OCI-LY3 (cell line): ENCODE measurements at regions not wholly inside any gene's neighbourhood (a gene's known extent, or its start where the extent isn't known, plus 50 kb on each side); places are given as distances from the start of the nearest gene placed in this dataset.
"Not testable (repeated sequence)": the region's sequence is repeated elsewhere in the genome, so short reads cannot be mapped to it uniquely, and the experiment has no call there.

Experiments
- H2AFZ ChIP-seq: fragments of 200-600, 300-600 bp; shearing (Covaris generic); 2 replicates; pipeline ENCODE4 v1.6.0; 2014; ENCODE audit warnings: antibody characterized with exemption, low read depth, low read length
- H3K27ac ChIP-seq: fragments of 200-600, 300-600 bp; sonication (generic); 2 replicates; pipeline ENCODE4 v1.5.1; 2014; ENCODE audit warnings: mild to moderate bottlenecking, low read length, moderate library complexity, mixed read lengths
- H3K27me3 ChIP-seq: fragments of 200-600, 300-600 bp; sonication (generic); 2 replicates; pipeline ENCODE4 v1.6.1; 2014; ENCODE audit warnings: low read depth, low read length, mixed read lengths
- H3K36me3 ChIP-seq: fragments of 200-600, 300-600 bp; sonication (generic); replicated peaks from 2 replicates; pipeline ENCODE3; 2014; ENCODE audit warnings: low read depth, low read length, mixed read lengths
- H3K4me1 ChIP-seq: fragments of 300-600, 200-600 bp; sonication (generic); 2 replicates; pipeline ENCODE4 v1.6.1; 2014; ENCODE audit warnings: low read length, mixed read lengths
- H3K4me2 ChIP-seq: fragments of 200-600, 300-600 bp; sonication (generic); 2 replicates; pipeline ENCODE4 v1.6.1; 2014; ENCODE audit warnings: low read length, mixed read lengths
- H3K4me3 ChIP-seq: fragments of 300-600, 200-600 bp; sonication (generic); 2 replicates; pipeline ENCODE4 v1.5.1; 2014; ENCODE audit warnings: antibody characterized with exemption, mild to moderate bottlenecking, low read length, moderate library complexity
- H3K79me2 ChIP-seq: fragments of 300-600, 200-600 bp; shearing (Covaris generic); 2 replicates; pipeline ENCODE4 v1.6.1; 2014; ENCODE audit warnings: mild to moderate bottlenecking, low read length, mixed read lengths
- H3K9ac ChIP-seq: fragments of 300-600, 200-600 bp; shearing (Covaris generic); 2 replicates; pipeline ENCODE4 v1.6.0; 2014; ENCODE audit warnings: mild to moderate bottlenecking, low read length, moderate library complexity
- H3K9me3 ChIP-seq: fragments of 200-600, 300-600 bp; shearing (Covaris generic); 2 replicates; pipeline ENCODE4 v1.6.1; 2014; ENCODE audit warnings: low read length, mixed read lengths; ENCODE audit not compliant: insufficient read depth
- H4K20me1 ChIP-seq: fragments of 200-600, 300-600 bp; sonication (generic); 2 replicates; pipeline ENCODE4 v1.6.1; 2016; ENCODE audit warnings: low read length, mixed read lengths; ENCODE audit not compliant: insufficient read depth
- CTCF ChIP-seq: fragments of 200-600, 300-600 bp; sonication (generic); IDR thresholded peaks from 2 replicates; pipeline ENCODE4 v1.5.1; 2014; ENCODE audit warnings: antibody characterized with exemption, low read length, low read depth
- EZH2phosphoT487 ChIP-seq: fragments of 200-600 bp; shearing (Covaris generic); IDR thresholded peaks from 2 replicates; pipeline ENCODE4 v1.6.1; 2018; ENCODE audit warnings: antibody characterized with exemption, mixed run types, low read depth

GRCh38 chr1:83052865-83053264 is 946.1 kb downstream of the TTLL7 start:
- no peaks in the 10 kb centered on the region for H3K79me2 ChIP-seq
- TF ChIP-seq CTCF (no peak), EZH2phosphoT487 (no peak)
- H3K27me3 ChIP-seq: no peaks in the 10 kb centered on the region
- H2AFZ ChIP-seq: no peak overlapping the region
- no peak overlapping the region for H3K4me3 ChIP-seq
- no peak overlapping the region for H3K27ac ChIP-seq
- no peak overlapping the region for H3K4me2 ChIP-seq
- H3K9ac ChIP-seq: no peak overlapping the region
- H3K4me1 ChIP-seq: no peaks in the 10 kb centered on the region
- H4K20me1 ChIP-seq: no peaks in the 10 kb centered on the region
- no peaks in the 10 kb centered on the region for H3K9me3 ChIP-seq
- peaks cover 12% of the 10 kb centered on the region for H3K36me3 ChIP-seq

DNA sequence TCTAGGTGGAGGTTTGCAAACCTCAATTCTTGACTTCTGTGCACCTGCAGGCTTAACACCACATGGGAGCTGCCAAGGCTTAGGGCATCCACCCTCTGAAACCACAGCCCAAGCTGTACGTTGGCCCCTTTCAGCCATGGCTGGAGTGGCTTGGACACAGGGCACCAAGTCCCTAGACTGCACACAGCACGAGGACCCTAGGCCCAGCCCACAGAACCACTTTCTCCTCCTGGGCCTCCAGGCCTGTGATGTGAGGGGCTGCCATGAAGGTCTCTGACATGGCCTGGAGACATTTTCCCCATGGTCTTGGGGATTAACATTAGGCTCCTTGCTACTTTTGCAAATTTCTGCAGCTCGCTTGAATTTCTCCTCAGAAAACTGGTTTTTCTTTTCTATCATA is 947.9 kb downstream of the TTLL7 start:
- H2AFZ ChIP-seq, H3K4me1 ChIP-seq, H3K27me3 ChIP-seq, H3K9me3 ChIP-seq, H3K27ac ChIP-seq, H3K79me2 ChIP-seq, H3K4me3 ChIP-seq, H4K20me1 ChIP-seq, H3K4me2 ChIP-seq, H3K9ac ChIP-seq, H3K36me3 ChIP-seq: not testable (repeated sequence)

DNA sequence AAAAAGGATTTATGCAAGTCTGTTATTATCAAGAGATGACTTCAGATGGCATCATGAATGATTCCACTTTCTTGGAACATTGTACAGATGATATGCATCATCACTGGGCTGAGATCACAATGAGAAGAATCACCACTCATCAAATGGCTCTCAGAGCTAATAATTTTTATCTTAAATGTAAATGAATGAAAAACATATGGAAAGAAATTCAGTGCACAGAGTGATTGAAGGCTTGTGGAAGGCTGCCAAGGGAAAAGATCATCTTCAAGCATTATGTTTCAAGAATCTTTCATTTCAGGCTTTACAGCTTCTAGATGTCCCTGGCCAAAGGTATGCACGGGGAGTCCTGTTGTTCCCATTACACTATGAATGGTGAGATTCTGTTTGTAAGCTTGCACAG is 955.7 kb downstream of the TTLL7 start:
- no peak overlapping the region for H3K27ac ChIP-seq
- H3K4me3 ChIP-seq: no peak overlapping the region
- H3K27me3 ChIP-seq: no peaks in the 10 kb centered on the region
- H3K36me3 ChIP-seq: no peaks in the 10 kb centered on the region
- peaks cover 3% of the 10 kb centered on the region; the same call in 1 of the 2 replicates for H4K20me1 ChIP-seq
- no peak overlapping the region for H3K4me2 ChIP-seq
- no peak overlapping the region for H2AFZ ChIP-seq
- H3K4me1 ChIP-seq: no peaks in the 10 kb centered on the region
- no peak overlapping the region for H3K9ac ChIP-seq
- no peak for TF ChIP-seq CTCF
- no peak for TF ChIP-seq EZH2phosphoT487
- no peaks in the 10 kb centered on the region for H3K9me3 ChIP-seq
- no peaks in the 10 kb centered on the region for H3K79me2 ChIP-seq

- not testable (repeated sequence) for H3K4me1 ChIP-seq, H3K9ac ChIP-seq, H3K27ac ChIP-seq, H3K4me2 ChIP-seq, H4K20me1 ChIP-seq, H3K36me3 ChIP-seq, H3K4me3 ChIP-seq, H2AFZ ChIP-seq, H3K79me2 ChIP-seq, H3K27me3 ChIP-seq, H3K9me3 ChIP-seq
Observed at GRCh38 chr1:83039091-83039490, 959.8 kb downstream of the TTLL7 start.

GRCh38 chr1:83034851-83035250 is 964.1 kb downstream of the TTLL7 start:
- Histone ChIP-seq H4K20me1 (no peaks in the 10 kb centered on the region), H3K27me3 (no peaks in the 10 kb centered on the region), H3K79me2 (no peaks in the 10 kb centered on the region), H2AFZ (no peak overlapping the region), H3K4me2 (no peak overlapping the region), H3K36me3 (peaks cover 15% of the 10 kb centered on the region), H3K4me1 (no peaks in the 10 kb centered on the region), H3K9ac (no peak overlapping the region), H3K27ac (no peak overlapping the region), H3K4me3 (no peak overlapping the region), H3K9me3 (peaks cover 3% of the 10 kb centered on the region; the same call in 1 of the 2 replicates)
- TF ChIP-seq EZH2phosphoT487 (no peak), CTCF (no peak)
